Activated CD8-positive, alpha-beta T cell treated with anti-CD3 and anti-CD28 coated beads, Interleukin-2, amount 10 ng/mL, durations not matched to agents 7 days and 5 days (primary cell): ENCODE measurements at regions not wholly inside any gene's neighbourhood (a gene's known extent, or its start where the extent isn't known, plus 50 kb on each side); places are given as distances from the start of the nearest gene placed in this dataset.

Experiments
- ATAC-seq: fragments of 150-1000 bp; cut with Tn5 transposase; one replicate; pipeline ENCODE4 v1.10.0; 2021; ENCODE audit warnings: moderate library complexity
- CTCF ChIA-PET: fragments of 350-600 bp; sonication (Branson Sonifier 250); formaldehyde crosslinking; loops from one replicate; lab custom pipeline; 2021; ENCODE audit warnings: antibody characterized with exemption; lab: Charles Lee
- POLR2A ChIA-PET: fragments of 350-600 bp; sonication (Branson Sonifier 250); formaldehyde crosslinking; loops from one replicate; lab custom pipeline; 2021; ENCODE audit warnings: antibody characterized with exemption; lab: Charles Lee
- DNase-seq: peaks from one replicate; pipeline ENCODE4 v3.0.0-alpha.2; 2020
- H3K27ac Mint-ChIP-seq: one replicate; pipeline ENCODE4 v1.8.0; 2021; ENCODE audit warnings: mild to moderate bottlenecking, mixed read lengths
- H3K27me3 Mint-ChIP-seq: one replicate; pipeline ENCODE4 v1.8.0; 2021; ENCODE audit warnings: low read depth, mixed read lengths
- H3K36me3 Mint-ChIP-seq: one replicate; pipeline ENCODE4 v1.8.0; 2021; ENCODE audit warnings: low read depth, mixed read lengths
- H3K4me1 Mint-ChIP-seq: one replicate; pipeline ENCODE4 v1.8.0; 2021; ENCODE audit warnings: low read depth, mixed read lengths
- H3K4me3 Mint-ChIP-seq: one replicate; pipeline ENCODE4 v1.8.0; 2021; ENCODE audit warnings: mild to moderate bottlenecking, mixed read lengths
- H3K9me3 Mint-ChIP-seq: one replicate; pipeline ENCODE4 v1.8.0; 2022; ENCODE audit warnings: mixed read lengths; ENCODE audit not compliant: insufficient read depth

GRCh38 chr1:219031809-219032208 lies 141.9 kb upstream of the LYPLAL1 start:
- DNase-seq (no peak), ATAC-seq (no peak)
- H3K36me3 Mint-ChIP-seq, result no peaks in the 10 kb centered on the region
- no peaks in the 10 kb centered on the region for H3K27me3 Mint-ChIP-seq
- POLR2A ChIA-PET, result no interaction called here
- no peaks in the 10 kb centered on the region for H3K9me3 Mint-ChIP-seq
- H3K4me3 Mint-ChIP-seq, result no peak overlapping the region
- no peaks in the 10 kb centered on the region for H3K4me1 Mint-ChIP-seq
- CTCF ChIA-PET, result no interaction called here
- no peak overlapping the region for H3K27ac Mint-ChIP-seq

- DNase-seq (no peak), ATAC-seq (no peak)
- Mint-ChIP-seq H3K9me3 (no peaks in the 10 kb centered on the region), H3K4me1 (no peaks in the 10 kb centered on the region), H3K36me3 (no peaks in the 10 kb centered on the region), H3K4me3 (no peak overlapping the region), H3K27ac (no peak overlapping the region), H3K27me3 (no peaks in the 10 kb centered on the region)
- ChIA-PET CTCF (no interaction called here), POLR2A (no interaction called here)
These were observed 135.3 kb upstream of the LYPLAL1 start for GRCh38 chr1:219038398-219038797.

GRCh38 chr1:219039017-219039681 lies 134.5 kb upstream of the LYPLAL1 start:
- H3K27me3 Mint-ChIP-seq, result no peaks in the 10 kb centered on the region
- no peak overlapping the region for H3K27ac Mint-ChIP-seq
- H3K4me3 Mint-ChIP-seq, result no peak overlapping the region
- H3K36me3 Mint-ChIP-seq, result no peaks in the 10 kb centered on the region
- POLR2A ChIA-PET, result no interaction called here
- no peaks in the 10 kb centered on the region for H3K9me3 Mint-ChIP-seq
- no peak for ATAC-seq
- no peaks in the 10 kb centered on the region for H3K4me1 Mint-ChIP-seq
- CTCF ChIA-PET, result no interaction called here
- DNase-seq, result no peak

- no peaks in the 10 kb centered on the region for H3K9me3 Mint-ChIP-seq
These were observed 134.0 kb upstream of the LYPLAL1 start for GRCh38 chr1:219039682-219040154.

GRCh38 chr1:219040291-219040690 lies 133.4 kb upstream of the LYPLAL1 start:
- Mint-ChIP-seq H3K9me3 (no peaks in the 10 kb centered on the region), H3K27me3 (no peaks in the 10 kb centered on the region), H3K36me3 (no peaks in the 10 kb centered on the region), H3K4me3 (no peak overlapping the region), H3K4me1 (no peaks in the 10 kb centered on the region), H3K27ac (no peak overlapping the region)
- ATAC-seq (no peak), DNase-seq (no peak)
- ChIA-PET CTCF (no interaction called here), POLR2A (no interaction called here)

More at GRCh38 chr1:219039682-219040154, 134.0 kb upstream of the LYPLAL1 start:
- POLR2A ChIA-PET, result no interaction called here
- Mint-ChIP-seq H3K4me3 (no peak overlapping the region), H3K36me3 (no peaks in the 10 kb centered on the region), H3K27me3 (no peaks in the 10 kb centered on the region), H3K4me1 (no peaks in the 10 kb centered on the region), H3K27ac (no peak overlapping the region)
- CTCF ChIA-PET, result no interaction called here
- DNase-seq, result no peak
- no peak for ATAC-seq

GRCh38 chr1:219041141-219041540 lies 132.5 kb upstream of the LYPLAL1 start:
- CTCF ChIA-PET, result no interaction called here
- POLR2A ChIA-PET, result no interaction called here
- DNase-seq (no peak), ATAC-seq (no peak)
- Mint-ChIP-seq H3K4me3 (no peak overlapping the region), H3K4me1 (no peaks in the 10 kb centered on the region), H3K36me3 (no peaks in the 10 kb centered on the region), H3K9me3 (no peaks in the 10 kb centered on the region), H3K27ac (no peak overlapping the region), H3K27me3 (no peaks in the 10 kb centered on the region)

GRCh38 chr1:219041818-219042217 lies 131.9 kb upstream of the LYPLAL1 start:
- Mint-ChIP-seq H3K27me3 (no peaks in the 10 kb centered on the region), H3K9me3 (no peaks in the 10 kb centered on the region), H3K4me3 (no peak overlapping the region), H3K36me3 (no peaks in the 10 kb centered on the region), H3K27ac (no peak overlapping the region), H3K4me1 (no peaks in the 10 kb centered on the region)
- DNase-seq (no peak), ATAC-seq (no peak)
- CTCF ChIA-PET, result no interaction called here
- POLR2A ChIA-PET, result no interaction called here

- Mint-ChIP-seq H3K27me3 (no peaks in the 10 kb centered on the region), H3K27ac (no peak overlapping the region), H3K4me1 (no peaks in the 10 kb centered on the region), H3K4me3 (no peak overlapping the region), H3K9me3 (no peaks in the 10 kb centered on the region), H3K36me3 (no peaks in the 10 kb centered on the region)
- ChIA-PET CTCF (no interaction called here), POLR2A (no interaction called here)
- ATAC-seq, result no peak
- DNase-seq, result no peak
These were observed 130.9 kb upstream of the LYPLAL1 start for GRCh38 chr1:219042769-219043168.

- DNase-seq (no peak), ATAC-seq (no peak)
- H3K9me3 Mint-ChIP-seq, result no peaks in the 10 kb centered on the region
- no peak overlapping the region for H3K4me3 Mint-ChIP-seq
- CTCF ChIA-PET, result no interaction called here
- H3K27me3 Mint-ChIP-seq, result no peaks in the 10 kb centered on the region
- POLR2A ChIA-PET, result no interaction called here
- H3K4me1 Mint-ChIP-seq, result no peaks in the 10 kb centered on the region
- no peak overlapping the region for H3K27ac Mint-ChIP-seq
- H3K36me3 Mint-ChIP-seq, result no peaks in the 10 kb centered on the region
These were observed 128.4 kb upstream of the LYPLAL1 start for GRCh38 chr1:219045246-219045645.

GRCh38 chr1:219049501-219049900 lies 124.2 kb upstream of the LYPLAL1 start:
- no peak for DNase-seq
- no peaks in the 10 kb centered on the region for H3K36me3 Mint-ChIP-seq
- H3K27me3 Mint-ChIP-seq, result no peaks in the 10 kb centered on the region
- no peaks in the 10 kb centered on the region for H3K9me3 Mint-ChIP-seq
- H3K4me1 Mint-ChIP-seq, result no peaks in the 10 kb centered on the region
- ATAC-seq, result no peak
- no peak overlapping the region for H3K4me3 Mint-ChIP-seq
- ChIA-PET POLR2A (no interaction called here), CTCF (no interaction called here)
- no peak overlapping the region for H3K27ac Mint-ChIP-seq

- H3K9me3 Mint-ChIP-seq, result no peaks in the 10 kb centered on the region
- no peaks in the 10 kb centered on the region for H3K36me3 Mint-ChIP-seq
- ChIA-PET POLR2A (no interaction called here), CTCF (no interaction called here)
- no peak overlapping the region for H3K4me3 Mint-ChIP-seq
- no peak overlapping the region for H3K27ac Mint-ChIP-seq
- ATAC-seq (no peak), DNase-seq (no peak)
- no peaks in the 10 kb centered on the region for H3K4me1 Mint-ChIP-seq
- no peaks in the 10 kb centered on the region for H3K27me3 Mint-ChIP-seq
These were observed 123.4 kb upstream of the LYPLAL1 start for GRCh38 chr1:219050086-219050821.

GRCh38 chr1:219050822-219051125 lies 122.9 kb upstream of the LYPLAL1 start:
- Mint-ChIP-seq H3K27me3 (no peaks in the 10 kb centered on the region), H3K4me1 (no peaks in the 10 kb centered on the region), H3K36me3 (no peaks in the 10 kb centered on the region), H3K27ac (no peak overlapping the region), H3K4me3 (no peak overlapping the region), H3K9me3 (no peaks in the 10 kb centered on the region)
- DNase-seq (no peak), ATAC-seq (no peak)
- CTCF ChIA-PET, result no interaction called here
- POLR2A ChIA-PET, result no interaction called here
